C1 segment of cervical spinal cord (tissue), 14 donors: ENCODE measurements at regions not wholly inside any gene's neighbourhood (a gene's known extent, or its start where the extent isn't known, plus 50 kb on each side); places are given as distances from the start of the nearest gene placed in this dataset.

Experiments
- DNase-seq, 14 donors: peaks; one replicate each; lab custom pipeline; 2025; lab: John Stamatoyannopoulos, UW

GRCh38 chr6:164578616-164579015 is 730.8 kb downstream of the C6orf118 start:
- DNase-seq, result no peak

GRCh38 chr6:164570801-164571200 is 738.6 kb downstream of the C6orf118 start:
- no peak for DNase-seq

GRCh38 chr6:164569509-164569908 is 739.9 kb downstream of the C6orf118 start:
- DNase-seq, result no peak

- peak in 6 of 14 donors; percentile 1 to 27 (median 12) for DNase-seq
Observed at GRCh38 chr6:164563924-164564323, 745.5 kb downstream of the C6orf118 start.

GRCh38 chr6:164561656-164562055 is 747.7 kb downstream of the C6orf118 start:
- no peak for DNase-seq

- DNase-seq, result peak in 6 of 14 donors; percentile 4 to 54 (median 24)
Observed at GRCh38 chr6:164554700-164555476, 754.5 kb downstream of the C6orf118 start.

GRCh38 chr6:164554226-164554625 is 755.2 kb downstream of the C6orf118 start:
- DNase-seq, result no peak

GRCh38 chr6:164551706-164552105 is 757.7 kb downstream of the C6orf118 start:
- no peak for DNase-seq

- DNase-seq, result no peak
Observed at GRCh38 chr6:164547076-164547475, 762.3 kb downstream of the C6orf118 start.

GRCh38 chr6:164546263-164546662 is 763.1 kb downstream of the C6orf118 start:
- no peak for DNase-seq

- DNase-seq, result no peak
Observed at GRCh38 chr6:164534070-164534766, 775.2 kb downstream of the C6orf118 start.

GRCh38 chr6:164533045-164533362 is 776.4 kb downstream of the C6orf118 start:
- DNase-seq, result peak in 1 of 14 donors; percentile 0

- no peak for DNase-seq
Observed at GRCh38 chr6:164532198-164533044, 777.0 kb downstream of the C6orf118 start.

- no peak for DNase-seq
Observed at GRCh38 chr6:164531736-164532135, 777.7 kb downstream of the C6orf118 start.

GRCh38 chr6:164528539-164528938 is 780.9 kb downstream of the C6orf118 start:
- no peak for DNase-seq

GRCh38 chr6:164523087-164523654 is 786.2 kb downstream of the C6orf118 start:
- DNase-seq, result no peak

GRCh38 chr6:164520916-164521315 is 788.5 kb downstream of the C6orf118 start:
- DNase-seq, result no peak

- DNase-seq, result no peak
Observed at GRCh38 chr6:164507206-164507940, 802.0 kb downstream of the C6orf118 start.

- DNase-seq, result no peak
Observed at GRCh38 chr6:164505425-164505824, 804.0 kb downstream of the C6orf118 start.

- DNase-seq, result no peak
Observed at GRCh38 chr6:164502833-164503232, 806.6 kb downstream of the C6orf118 start.

GRCh38 chr6:164495882-164496495 is 813.4 kb downstream of the C6orf118 start:
- no peak for DNase-seq
